Keratinocyte (primary cell): ENCODE measurements at regions not wholly inside any gene's neighbourhood (a gene's known extent, or its start where the extent isn't known, plus 50 kb on each side); places are given as distances from the start of the nearest gene placed in this dataset.

ENCODE experiments used
- DNase-seq: peaks from one replicate; pipeline ENCODE4 v3.0.0-alpha.2; 2011; ENCODE audit warnings: low read depth, missing footprints, low spot score
- FAIRE-seq: peaks from 2 replicates; lab custom pipeline; 2011; peaks lifted over from hg19 to GRCh38; lab: Jason Lieb, UNC
- H2AFZ ChIP-seq: 2 replicates; pipeline ENCODE4 v1.6.0; 2012; ENCODE audit warnings: low read length, control low read depth, inconsistent platforms; ENCODE audit not compliant: control insufficient read depth
- H3K27ac ChIP-seq: 2 replicates; pipeline ENCODE4 v1.5.1; 2011; ENCODE audit warnings: low read length; ENCODE audit not compliant: control insufficient read depth, insufficient read depth
- H3K27me3 ChIP-seq: 3 replicates; pipeline ENCODE4 v1.6.0; 2011; ENCODE audit warnings: low read length; ENCODE audit not compliant: control insufficient read depth, insufficient read depth; ENCODE audit errors: extremely low read depth
- H3K36me3 ChIP-seq, 2 experiments: 2 replicates in 1 of 2; 3 replicates in 1 of 2; pipeline ENCODE4 v1.5.1; 2011; ENCODE audit warnings: low read length in 2 of 2, mild to moderate bottlenecking in 1 of 2; ENCODE audit not compliant: control insufficient read depth in 2 of 2, insufficient read depth in 2 of 2; ENCODE audit errors: extremely low read depth in 1 of 2
- H3K4me1 ChIP-seq: 3 replicates; pipeline ENCODE4 v1.5.1; 2011; ENCODE audit warnings: low read length; ENCODE audit not compliant: control insufficient read depth, insufficient read depth; ENCODE audit errors: extremely low read depth
- H3K4me2 ChIP-seq: 3 replicates; pipeline ENCODE4 v1.6.0; 2011; ENCODE audit warnings: low read depth, low read length; ENCODE audit not compliant: control insufficient read depth, insufficient read depth; ENCODE audit errors: extremely low read depth
- H3K4me3 ChIP-seq, 3 experiments: fragments of 200-600 bp in 1 of 3; sonication (generic) in 1 of 3; 2 replicates in 2 of 3; 3 replicates in 1 of 3; pipeline ENCODE4 v1.5.1; 2011 to 2016; ENCODE audit warnings: low read length in 3 of 3, mild to moderate bottlenecking in 3 of 3, control low read depth in 2 of 3, inconsistent platforms in 1 of 3, low read depth in 1 of 3, mixed read lengths in 1 of 3, mixed run types in 1 of 3, moderate library complexity in 1 of 3; ENCODE audit not compliant: control insufficient read depth in 2 of 3, insufficient read depth in 2 of 3; ENCODE audit errors: extremely low read depth in 1 of 3
- H3K79me2 ChIP-seq: 2 replicates; pipeline ENCODE4 v1.6.0; 2012; ENCODE audit warnings: low read length; ENCODE audit not compliant: control insufficient read depth, insufficient read depth
- H3K9ac ChIP-seq: 3 replicates; pipeline ENCODE4 v1.6.0; 2011; ENCODE audit warnings: low read length; ENCODE audit not compliant: control insufficient read depth, insufficient read depth; ENCODE audit errors: extremely low read depth
- H3K9me1 ChIP-seq: 3 replicates; pipeline ENCODE4 v1.6.0; 2011; ENCODE audit warnings: low read length; ENCODE audit not compliant: control insufficient read depth, insufficient read depth; ENCODE audit errors: extremely low read depth
- H3K9me3 ChIP-seq: 2 replicates; pipeline ENCODE4 v1.5.1; 2012; ENCODE audit warnings: low read depth, low read length; ENCODE audit not compliant: control insufficient read depth
- H4K20me1 ChIP-seq: 3 replicates; pipeline ENCODE4 v1.6.0; 2011; ENCODE audit warnings: low read length; ENCODE audit not compliant: control insufficient read depth, insufficient read depth; ENCODE audit errors: extremely low read depth
- CTCF ChIP-seq, 3 experiments: IDR thresholded peaks in 1 of 3; conservative IDR thresholded peaks in 1 of 3; optimal IDR thresholded peaks in 1 of 3; 2 replicates in 2 of 3; 3 replicates in 1 of 3; pipeline versions ENCODE3 to v1.5.1; 2011; ENCODE audit warnings: low read length in 3 of 3, mild to moderate bottlenecking in 3 of 3, moderate library complexity in 2 of 3, control low read depth in 1 of 3, inconsistent platforms in 1 of 3; ENCODE audit not compliant: insufficient read depth in 2 of 3; ENCODE audit errors: extremely low read depth in 1 of 3
- EZH2 ChIP-seq: IDR thresholded peaks from one replicate; pipeline ENCODE4 v1.6.1; 2012; ENCODE audit warnings: inconsistent platforms, mild to moderate bottlenecking, low read length, moderate library complexity
- dilution Hi-C: fragments of 300-500 bp; cut with MboI; formaldehyde crosslinking; loops from one replicate; pipeline ENCODE4 v1.7.0; 2020; ENCODE audit warnings: low sequenced_read_pairs; ENCODE audit not compliant: extremely low pct_ligation_motif_present

- Histone ChIP-seq H3K9ac (no peak overlapping the region), H2AFZ (no peak overlapping the region), H3K27me3 (no peaks in the 10 kb centered on the region), H3K4me3 (no peak overlapping the region), H3K79me2 (no peaks in the 10 kb centered on the region), H3K9me1 (no peaks in the 10 kb centered on the region), H3K9me3 (no peaks in the 10 kb centered on the region), H4K20me1 (no peaks in the 10 kb centered on the region), H3K36me3 (no peaks in the 10 kb centered on the region), H3K4me1 (no peaks in the 10 kb centered on the region), H3K4me2 (no peak overlapping the region), H3K27ac (no peak overlapping the region)
- dilution Hi-C loops = no loop called here
- FAIRE-seq (no peak), DNase-seq (no peak)
- TF ChIP-seq EZH2 = no peak
- no peak for TF ChIP-seq CTCF (optimal IDR thresholded peaks at IDR 0.05 in 1 of 3, IDR thresholded peaks at IDR 0.05 in 1 of 3, conservative IDR thresholded peaks at IDR 0.05 in 1 of 3; ENCODE audit: extremely low read depth in 1 of 3, insufficient read depth in 2 of 3, low read length in 3 of 3)
Measured at GRCh38 chr2:192437653-192438052, 242.9 kb upstream of the TMEFF2 start.

- H3K4me1 ChIP-seq = no peaks in the 10 kb centered on the region
- no peak for TF ChIP-seq CTCF (optimal IDR thresholded peaks at IDR 0.05 in 1 of 3, IDR thresholded peaks at IDR 0.05 in 1 of 3, conservative IDR thresholded peaks at IDR 0.05 in 1 of 3; ENCODE audit: extremely low read depth in 1 of 3, insufficient read depth in 2 of 3, low read length in 3 of 3)
- dilution Hi-C loops = no loop called here
- no peak overlapping the region for H2AFZ ChIP-seq
- H3K4me3 ChIP-seq = no peak overlapping the region
- DNase-seq (no peak), FAIRE-seq (no peak)
- no peaks in the 10 kb centered on the region for H4K20me1 ChIP-seq
- H3K9ac ChIP-seq = no peak overlapping the region
- no peaks in the 10 kb centered on the region for H3K79me2 ChIP-seq
- H3K9me3 ChIP-seq = no peaks in the 10 kb centered on the region
- H3K9me1 ChIP-seq = no peaks in the 10 kb centered on the region
- no peak overlapping the region for H3K4me2 ChIP-seq
- no peaks in the 10 kb centered on the region for H3K36me3 ChIP-seq
- H3K27me3 ChIP-seq = no peaks in the 10 kb centered on the region
- H3K27ac ChIP-seq = no peak overlapping the region
Measured at GRCh38 chr2:192424243-192424642, 229.5 kb upstream of the TMEFF2 start.
